ENCODE measurements at regions not wholly inside any gene's neighbourhood (a gene's known extent, or its start where the extent isn't known, plus 50 kb on each side); places are given as distances from the start of the nearest gene placed in this dataset.
"Not testable (repeated sequence)": the region's sequence is repeated elsewhere in the genome, so short reads cannot be mapped to it uniquely, and the experiment has no call there.

DNA sequence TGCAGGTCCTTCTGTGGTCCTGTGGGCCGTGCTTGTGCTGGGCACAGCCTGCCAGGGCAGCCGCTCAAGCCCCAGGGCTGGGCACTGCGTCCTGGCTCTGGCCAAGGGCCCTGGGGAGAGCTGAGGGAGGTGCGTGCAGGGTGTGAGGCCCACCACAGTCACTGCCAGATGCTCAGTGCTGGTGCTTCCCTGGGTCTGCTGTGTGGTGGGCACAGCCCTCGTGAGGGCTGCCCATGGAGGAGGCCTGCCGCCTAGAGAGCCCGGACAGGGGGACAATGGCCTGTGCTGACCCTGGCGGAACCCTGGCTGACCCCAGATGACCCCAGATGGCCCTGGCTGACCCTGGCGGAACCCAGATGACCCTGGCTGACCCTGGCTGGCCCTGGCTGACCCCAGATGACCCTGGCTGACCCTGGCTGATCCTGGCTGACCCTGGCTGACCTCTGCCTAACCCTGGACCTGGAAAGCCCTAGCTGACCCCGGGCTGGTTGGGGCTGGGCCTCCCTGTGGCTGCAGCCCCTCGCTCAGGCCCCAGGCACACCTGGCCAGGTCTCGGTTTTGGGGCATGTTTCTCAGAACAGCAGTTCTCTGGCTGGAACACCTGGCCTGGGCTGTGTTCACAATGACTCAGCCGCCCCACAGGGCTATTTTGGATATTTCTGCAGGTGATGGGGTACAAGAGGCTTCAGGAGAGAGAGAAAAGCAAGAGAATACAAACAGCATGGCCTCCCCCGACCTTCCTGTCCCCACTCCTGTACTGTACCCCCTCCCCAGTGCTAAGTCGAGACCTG, 55.4 kb downstream of the TMEM121 start:
- H3K4me3 Mint-ChIP-seq (ENCODE audit: low read depth), result no peak overlapping the region
- peaks cover 35% of the 10 kb centered on the region for H3K9me3 Mint-ChIP-seq (ENCODE audit: low read depth)
- H3K27ac Mint-ChIP-seq, result no peak overlapping the region
- TF ChIP-seq, protein P1, sequence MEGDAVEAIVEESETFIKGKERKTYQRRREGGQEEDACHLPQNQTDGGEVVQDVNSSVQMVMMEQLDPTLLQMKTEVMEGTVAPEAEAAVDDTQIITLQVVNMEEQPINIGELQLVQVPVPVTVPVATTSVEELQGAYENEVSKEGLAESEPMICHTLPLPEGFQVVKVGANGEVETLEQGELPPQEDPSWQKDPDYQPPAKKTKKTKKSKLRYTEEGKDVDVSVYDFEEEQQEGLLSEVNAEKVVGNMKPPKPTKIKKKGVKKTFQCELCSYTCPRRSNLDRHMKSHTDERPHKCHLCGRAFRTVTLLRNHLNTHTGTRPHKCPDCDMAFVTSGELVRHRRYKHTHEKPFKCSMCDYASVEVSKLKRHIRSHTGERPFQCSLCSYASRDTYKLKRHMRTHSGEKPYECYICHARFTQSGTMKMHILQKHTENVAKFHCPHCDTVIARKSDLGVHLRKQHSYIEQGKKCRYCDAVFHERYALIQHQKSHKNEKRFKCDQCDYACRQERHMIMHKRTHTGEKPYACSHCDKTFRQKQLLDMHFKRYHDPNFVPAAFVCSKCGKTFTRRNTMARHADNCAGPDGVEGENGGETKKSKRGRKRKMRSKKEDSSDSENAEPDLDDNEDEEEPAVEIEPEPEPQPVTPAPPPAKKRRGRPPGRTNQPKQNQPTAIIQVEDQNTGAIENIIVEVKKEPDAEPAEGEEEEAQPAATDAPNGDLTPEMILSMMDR (IDR thresholded peaks at IDR 0.05; ENCODE audit: unreplicated experiment), result no peak
- H3K27me3 Mint-ChIP-seq, result no peaks in the 10 kb centered on the region
- H3K36me3 Mint-ChIP-seq (ENCODE audit: insufficient read depth), result peaks cover 19% of the 10 kb centered on the region
- DNase-seq (ENCODE audit: low spot score, unreplicated experiment), result no peak
- no peaks in the 10 kb centered on the region for H3K4me1 Mint-ChIP-seq (ENCODE audit: low read depth)

DNA sequence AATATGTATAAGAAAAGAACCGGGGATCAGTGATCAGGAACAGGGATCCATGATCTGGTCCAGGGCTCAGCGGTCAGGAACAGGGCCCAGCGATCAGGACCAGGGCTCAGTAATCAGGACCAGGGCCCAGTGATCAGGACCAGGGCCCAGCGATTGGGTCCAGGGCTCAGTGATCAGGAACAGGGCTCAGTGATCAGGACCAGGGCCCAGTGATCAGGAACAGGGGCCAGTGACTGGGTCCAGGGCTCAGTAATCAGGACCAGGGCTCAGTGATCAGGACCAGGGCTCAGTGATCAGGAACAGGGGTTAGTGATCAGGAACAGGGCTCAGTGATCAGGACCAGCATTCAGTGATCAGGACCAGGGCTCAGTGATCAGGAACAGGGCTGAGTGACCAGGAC, 56.3 kb downstream of the TMEM121 start:
- Mint-ChIP-seq H3K4me1 (ENCODE audit: low read depth) (no peaks in the 10 kb centered on the region), H3K9me3 (ENCODE audit: low read depth) (peaks cover 28% of the 10 kb centered on the region)

DNA sequence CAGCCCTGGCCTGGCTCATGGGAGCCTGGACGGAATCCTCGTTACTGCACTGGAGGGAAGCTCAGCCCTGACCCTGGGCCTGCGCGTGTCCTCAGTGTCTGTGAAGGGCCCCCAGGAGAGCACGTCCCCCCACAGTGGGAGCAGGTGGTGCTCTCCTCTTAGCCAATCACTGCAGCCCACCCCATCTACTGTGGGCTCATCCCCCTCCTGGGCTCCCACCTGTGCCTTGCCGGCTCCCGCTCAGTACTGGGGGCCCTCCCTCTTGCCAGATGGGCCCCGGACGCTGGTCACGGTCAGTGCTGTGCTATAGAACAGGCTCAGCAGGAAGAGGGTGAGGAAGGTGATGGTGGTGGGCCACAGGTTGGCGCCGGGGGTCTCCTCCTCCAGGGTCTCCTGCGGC, 57.5 kb downstream of the TMEM121 start:
- peaks cover 20% of the 10 kb centered on the region for H3K9me3 Mint-ChIP-seq (ENCODE audit: low read depth)
- not testable (repeated sequence) for H3K27ac Mint-ChIP-seq; H3K27me3 Mint-ChIP-seq; H3K36me3 Mint-ChIP-seq (ENCODE audit: insufficient read depth); DNase-seq (ENCODE audit: low spot score, unreplicated experiment); H3K4me1 Mint-ChIP-seq (ENCODE audit: low read depth); H3K4me3 Mint-ChIP-seq (ENCODE audit: low read depth)

More for the DNA sequence above, 56.3 kb downstream of the TMEM121 start:
- H3K36me3 Mint-ChIP-seq (ENCODE audit: insufficient read depth), result peaks cover 14% of the 10 kb centered on the region
- TF ChIP-seq, protein P1 (IDR thresholded peaks at IDR 0.05; ENCODE audit: unreplicated experiment), result no peak
- no peak overlapping the region for H3K27ac Mint-ChIP-seq
- H3K4me3 Mint-ChIP-seq (ENCODE audit: low read depth), result no peak overlapping the region
- DNase-seq (ENCODE audit: low spot score, unreplicated experiment), result no peak
- no peaks in the 10 kb centered on the region for H3K27me3 Mint-ChIP-seq

- not testable (repeated sequence) for DNase-seq (ENCODE audit: low spot score, unreplicated experiment); H3K36me3 Mint-ChIP-seq (ENCODE audit: insufficient read depth); H3K4me3 Mint-ChIP-seq (ENCODE audit: low read depth); H3K4me1 Mint-ChIP-seq (ENCODE audit: low read depth); H3K27ac Mint-ChIP-seq; H3K27me3 Mint-ChIP-seq
- peaks cover 20% of the 10 kb centered on the region for H3K9me3 Mint-ChIP-seq (ENCODE audit: low read depth)
These were observed 58.9 kb downstream of the TMEM121 start for GRCh38 chr14:105585290-105585689.

DNA sequence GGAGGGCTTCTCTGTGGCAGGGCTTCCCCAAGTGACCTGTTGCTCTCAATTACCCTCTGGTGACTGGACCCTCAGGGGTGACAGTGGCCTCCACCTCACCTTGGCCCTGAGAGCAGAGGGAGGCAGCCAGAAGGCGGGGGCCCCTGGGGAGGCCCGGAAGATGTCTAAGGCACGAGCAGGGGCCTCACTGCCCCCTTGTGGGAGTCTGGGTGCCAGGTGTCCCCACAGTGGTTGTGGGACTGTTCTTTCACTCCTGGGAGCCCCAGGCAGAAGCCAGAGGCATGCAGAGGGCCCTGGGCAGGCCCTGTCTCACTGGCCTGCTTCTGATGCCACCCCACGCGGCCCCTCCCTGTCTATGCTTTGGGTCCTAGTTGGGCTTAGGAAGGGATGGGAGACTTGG, 59.3 kb downstream of the TMEM121 start:
- H3K4me1 Mint-ChIP-seq (ENCODE audit: low read depth); H3K36me3 Mint-ChIP-seq (ENCODE audit: insufficient read depth); H3K4me3 Mint-ChIP-seq (ENCODE audit: low read depth); H3K27me3 Mint-ChIP-seq; H3K27ac Mint-ChIP-seq; DNase-seq (ENCODE audit: low spot score, unreplicated experiment): not testable (repeated sequence)
- peaks cover 17% of the 10 kb centered on the region for H3K9me3 Mint-ChIP-seq (ENCODE audit: low read depth)

DNA sequence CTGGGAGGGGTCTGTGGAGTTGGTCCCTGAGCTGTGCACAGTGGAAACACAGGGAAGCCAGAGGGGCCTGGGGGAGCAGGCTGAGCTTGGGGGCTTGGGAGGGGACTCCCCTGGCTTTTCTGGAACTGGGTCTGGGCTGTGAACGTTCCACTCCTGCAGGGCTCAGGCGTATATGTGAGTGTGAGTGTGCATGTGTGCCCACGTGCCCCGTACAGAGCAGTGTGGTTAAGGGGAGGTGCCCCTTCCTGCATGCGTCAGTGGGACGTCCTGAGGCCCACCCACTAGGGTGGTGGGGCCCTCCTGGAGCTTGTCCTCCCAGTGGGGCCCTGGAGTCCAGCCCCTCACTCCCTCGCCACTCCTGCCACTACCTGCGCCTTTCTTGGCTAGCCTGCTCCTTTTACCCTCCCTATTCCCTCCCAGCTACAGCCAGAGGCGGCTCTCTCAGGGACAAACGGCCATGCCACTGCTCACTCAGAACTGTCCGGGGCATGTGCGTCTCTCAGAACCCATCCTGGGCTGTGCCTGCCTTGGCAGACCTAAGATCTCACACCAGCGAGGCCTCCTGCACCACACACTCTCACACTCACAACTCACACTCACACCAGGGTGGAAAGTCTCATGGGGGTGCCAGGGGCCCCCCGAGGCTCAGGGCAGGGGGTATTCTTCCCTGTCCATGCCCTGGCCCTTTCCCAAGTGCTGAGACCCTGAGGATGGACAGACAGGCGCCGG, 59.9 kb downstream of the TMEM121 start:
- DNase-seq (ENCODE audit: low spot score, unreplicated experiment); H3K4me3 Mint-ChIP-seq (ENCODE audit: low read depth); H3K4me1 Mint-ChIP-seq (ENCODE audit: low read depth): not testable (repeated sequence)

DNA sequence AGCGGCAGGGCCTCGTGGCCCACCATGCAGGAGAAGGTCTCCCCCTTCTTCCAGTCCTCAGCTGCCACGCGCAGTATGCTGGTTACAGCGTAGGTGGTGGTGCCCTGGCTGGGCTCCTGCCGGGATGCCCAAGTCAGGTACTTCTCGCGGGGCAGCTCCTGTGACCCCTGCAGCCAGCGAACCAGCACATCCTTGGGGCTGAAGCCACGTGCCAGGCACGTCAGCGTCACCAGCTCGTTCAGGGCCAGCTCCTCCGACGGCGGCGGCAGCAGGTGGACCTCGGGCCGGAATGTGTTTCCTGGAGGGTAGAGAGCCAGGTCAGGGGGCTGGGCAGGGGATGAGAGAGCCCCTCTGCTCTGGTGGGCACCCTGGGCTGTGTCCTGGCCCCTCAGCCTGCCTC, 60.7 kb downstream of the TMEM121 start:
- H3K4me1 Mint-ChIP-seq (ENCODE audit: low read depth); H3K4me3 Mint-ChIP-seq (ENCODE audit: low read depth); DNase-seq (ENCODE audit: low spot score, unreplicated experiment); H3K27me3 Mint-ChIP-seq; H3K36me3 Mint-ChIP-seq (ENCODE audit: insufficient read depth); H3K27ac Mint-ChIP-seq: not testable (repeated sequence)
- peaks cover 10% of the 10 kb centered on the region for H3K9me3 Mint-ChIP-seq (ENCODE audit: low read depth)

More for the DNA sequence above, 59.9 kb downstream of the TMEM121 start:
- not testable (repeated sequence) for H3K27ac Mint-ChIP-seq; H3K36me3 Mint-ChIP-seq (ENCODE audit: insufficient read depth); H3K27me3 Mint-ChIP-seq
- H3K9me3 Mint-ChIP-seq (ENCODE audit: low read depth), result peaks cover 12% of the 10 kb centered on the region

- H3K36me3 Mint-ChIP-seq (ENCODE audit: insufficient read depth); H3K27me3 Mint-ChIP-seq; DNase-seq (ENCODE audit: low spot score, unreplicated experiment); H3K27ac Mint-ChIP-seq; H3K4me3 Mint-ChIP-seq (ENCODE audit: low read depth); H3K9me3 Mint-ChIP-seq (ENCODE audit: low read depth); H3K4me1 Mint-ChIP-seq (ENCODE audit: low read depth): not testable (repeated sequence)
These were observed 61.3 kb downstream of the TMEM121 start for GRCh38 chr14:105587482-105588235.

Data from progenitor cell of endocrine pancreas (in vitro differentiated cells).